Stimulated activated naive CD4-positive, alpha-beta T cell (primary cell): ENCODE measurements at regions not wholly inside any gene's neighbourhood (a gene's known extent, or its start where the extent isn't known, plus 50 kb on each side); places are given as distances from the start of the nearest gene placed in this dataset.

ENCODE experiments used
- DNase-seq, 6 experiments: peaks; one replicate each; lab custom pipeline; 2025; lab: John Stamatoyannopoulos, UW

- DNase-seq, result no peak
These were observed 157.9 kb downstream of the ARL4C start for GRCh38 chr2:234339011-234339410.

GRCh38 chr2:234335661-234336228, 161.1 kb downstream of the ARL4C start:
- peak; percentile 27 to 69 (median 58) for DNase-seq

GRCh38 chr2:234334756-234335155, 162.1 kb downstream of the ARL4C start:
- no peak for DNase-seq

GRCh38 chr2:234334151-234334550, 162.7 kb downstream of the ARL4C start:
- DNase-seq, result no peak

GRCh38 chr2:234333168-234334130, 163.4 kb downstream of the ARL4C start:
- no peak for DNase-seq

GRCh38 chr2:234331966-234332365, 164.9 kb downstream of the ARL4C start:
- no peak for DNase-seq

- no peak for DNase-seq
These were observed 165.3 kb downstream of the ARL4C start for GRCh38 chr2:234331566-234331965.

GRCh38 chr2:234330902-234331301, 166.0 kb downstream of the ARL4C start:
- DNase-seq, result no peak

GRCh38 chr2:234329202-234329960, 167.5 kb downstream of the ARL4C start:
- no peak for DNase-seq

- no peak for DNase-seq
These were observed 168.4 kb downstream of the ARL4C start for GRCh38 chr2:234328444-234328990.

- no peak for DNase-seq
These were observed 170.2 kb downstream of the ARL4C start for GRCh38 chr2:234326694-234327093.

GRCh38 chr2:234324116-234324515, 172.8 kb downstream of the ARL4C start:
- no peak for DNase-seq

- peak in 3 of 6 experiments; percentile 41 to 61 (median 58) for DNase-seq
These were observed 174.0 kb downstream of the ARL4C start for GRCh38 chr2:234322766-234323465.

GRCh38 chr2:234320066-234320465, 176.8 kb downstream of the ARL4C start:
- no peak for DNase-seq

GRCh38 chr2:234318361-234318760, 178.5 kb downstream of the ARL4C start:
- no peak for DNase-seq

GRCh38 chr2:234313558-234313957, 183.3 kb downstream of the ARL4C start:
- DNase-seq, result no peak

- DNase-seq, result no peak
These were observed 186.7 kb downstream of the ARL4C start for GRCh38 chr2:234310166-234310565.

GRCh38 chr2:234309431-234309830, 187.4 kb downstream of the ARL4C start:
- no peak for DNase-seq

GRCh38 chr2:234308813-234309195, 188.1 kb downstream of the ARL4C start:
- DNase-seq, result peak; percentile 40 to 84 (median 66)

- DNase-seq, result no peak
These were observed 188.6 kb downstream of the ARL4C start for GRCh38 chr2:234308073-234308812.
